Kidney (tissue), 13 donors: ENCODE measurements at regions not wholly inside any gene's neighbourhood (a gene's known extent, or its start where the extent isn't known, plus 50 kb on each side); places are given as distances from the start of the nearest gene placed in this dataset.

Experiments used
- DNase-seq, 5 donors: peaks; one replicate each; pipeline ENCODE4 v3.0.0-alpha.2; 2013 to 2020
- FAIRE-seq: peaks from 2 replicates; lab custom pipeline; 2012; peaks lifted over from hg19 to GRCh38; lab: Jason Lieb, UNC
- H3K27ac ChIP-seq, 2 donors: one replicate each; pipeline ENCODE4 v1.7.0; 2013; ENCODE audit warnings: low read depth in 2 of 2, low read length in 2 of 2, inconsistent platforms in 1 of 2
- H3K27me3 ChIP-seq: one replicate; pipeline ENCODE4 v1.7.1; 2013; ENCODE audit warnings: low read length, inconsistent platforms; ENCODE audit not compliant: control insufficient read depth, insufficient read depth
- H3K36me3 ChIP-seq, 3 donors: one replicate each; pipeline versions ENCODE4 v1.7.0 to v1.7.1; 2013; ENCODE audit warnings: low read length in 3 of 3, control low read depth in 1 of 3, inconsistent platforms in 1 of 3; ENCODE audit not compliant: insufficient read depth in 3 of 3, control insufficient read depth in 2 of 3
- H3K4me1 ChIP-seq, 3 donors: one replicate each; pipeline versions ENCODE4 v1.7.0 to v1.7.1; 2013; ENCODE audit warnings: low read length in 3 of 3, inconsistent platforms in 1 of 3, low read depth in 1 of 3; ENCODE audit not compliant: control insufficient read depth in 2 of 3, insufficient read depth in 2 of 3
- H3K4me3 ChIP-seq, 3 donors: one replicate each; pipeline versions ENCODE4 v1.7.0 to v1.8.1; 2013; ENCODE audit warnings: low read length in 3 of 3, control low read depth in 1 of 3, inconsistent platforms in 1 of 3
- H3K9ac ChIP-seq, 3 donors: one replicate each; pipeline versions ENCODE4 v1.7.0 to v1.7.1; 2013; ENCODE audit warnings: low read length in 3 of 3, control low read depth in 1 of 3, inconsistent platforms in 1 of 3
- H3K9me3 ChIP-seq, 3 donors: one replicate each; pipeline versions ENCODE4 v1.7.0 to v1.7.1; 2013; ENCODE audit warnings: low read length in 3 of 3, control low read depth in 1 of 3, inconsistent platforms in 1 of 3; ENCODE audit not compliant: control insufficient read depth in 2 of 3, insufficient read depth in 1 of 3
- intact Hi-C: fragments of 100-400 bp; cut with DNase I; formaldehyde crosslinking; loops from one replicate; pipeline ENCODE4 v1.11.1; 2022
- TF ChIP-seq, protein P1 (sequence below): IDR thresholded peaks from 3 replicates; pipeline ENCODE4 v1.5.1; 2012; ENCODE audit warnings: mild to moderate bottlenecking, moderate library complexity, borderline replicate concordance; ENCODE audit not compliant: insufficient read depth; ENCODE audit errors: extremely low read depth
- donor health status: control.
- donor health status: control.
- donor health status: control.
- donor health status: control.
- donor health status: control.
- donor health status: DM: yes; HTN: yes; CAD: no.
- donor health status: Normal renal cell carcinoma (clear cell type).

DNA sequence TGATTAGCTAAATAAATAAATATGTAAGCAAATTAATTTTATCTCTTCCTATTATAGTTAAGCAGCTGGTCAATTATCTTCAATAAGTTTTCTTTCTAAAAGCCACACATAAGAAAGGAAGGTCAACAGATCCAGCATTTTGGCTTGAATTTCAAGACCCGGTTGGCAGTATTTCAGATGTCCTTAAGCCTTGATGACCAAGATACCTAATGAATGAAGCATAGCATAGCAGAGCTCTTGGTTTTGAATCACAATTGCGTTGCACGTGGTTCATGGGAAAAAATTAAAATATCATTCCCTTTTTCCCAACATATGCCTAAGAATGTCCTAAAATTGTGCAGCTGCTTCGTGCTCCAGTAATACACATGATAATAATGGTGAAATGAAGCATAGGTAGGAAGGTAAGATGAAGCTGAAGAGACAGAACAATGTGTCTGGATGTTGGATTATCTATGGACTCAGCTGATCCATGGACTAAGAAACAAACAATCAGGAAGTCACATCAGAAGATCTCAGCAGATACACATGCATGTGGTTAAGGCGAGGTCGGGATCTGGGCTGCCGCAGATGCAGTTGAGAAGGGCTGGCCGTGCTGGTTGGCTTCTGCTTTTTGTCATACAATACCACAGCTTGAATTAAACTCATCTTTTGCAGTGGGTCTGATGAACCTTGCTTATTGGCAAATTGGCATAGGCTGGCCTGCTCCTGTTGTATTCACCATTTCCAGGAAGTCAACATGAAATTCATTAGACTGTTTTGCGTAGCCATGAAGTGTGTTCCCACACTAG, 284.9 kb upstream of the RUNX1 start:
- no peak overlapping the region for H3K27ac ChIP-seq
- H3K9ac ChIP-seq, result no peak overlapping the region
- DNase-seq, result no peak
- H3K9me3 ChIP-seq, result no peaks in the 10 kb centered on the region
- FAIRE-seq, result no peak
- no peaks in the 10 kb centered on the region for H3K27me3 ChIP-seq
- intact Hi-C loops, result no loop called here
- no peaks in the 10 kb centered on the region for H3K36me3 ChIP-seq
- no peak overlapping the region for H3K4me3 ChIP-seq
- TF ChIP-seq, protein P1, sequence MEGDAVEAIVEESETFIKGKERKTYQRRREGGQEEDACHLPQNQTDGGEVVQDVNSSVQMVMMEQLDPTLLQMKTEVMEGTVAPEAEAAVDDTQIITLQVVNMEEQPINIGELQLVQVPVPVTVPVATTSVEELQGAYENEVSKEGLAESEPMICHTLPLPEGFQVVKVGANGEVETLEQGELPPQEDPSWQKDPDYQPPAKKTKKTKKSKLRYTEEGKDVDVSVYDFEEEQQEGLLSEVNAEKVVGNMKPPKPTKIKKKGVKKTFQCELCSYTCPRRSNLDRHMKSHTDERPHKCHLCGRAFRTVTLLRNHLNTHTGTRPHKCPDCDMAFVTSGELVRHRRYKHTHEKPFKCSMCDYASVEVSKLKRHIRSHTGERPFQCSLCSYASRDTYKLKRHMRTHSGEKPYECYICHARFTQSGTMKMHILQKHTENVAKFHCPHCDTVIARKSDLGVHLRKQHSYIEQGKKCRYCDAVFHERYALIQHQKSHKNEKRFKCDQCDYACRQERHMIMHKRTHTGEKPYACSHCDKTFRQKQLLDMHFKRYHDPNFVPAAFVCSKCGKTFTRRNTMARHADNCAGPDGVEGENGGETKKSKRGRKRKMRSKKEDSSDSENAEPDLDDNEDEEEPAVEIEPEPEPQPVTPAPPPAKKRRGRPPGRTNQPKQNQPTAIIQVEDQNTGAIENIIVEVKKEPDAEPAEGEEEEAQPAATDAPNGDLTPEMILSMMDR, result no peak
- no peaks in the 10 kb centered on the region for H3K4me1 ChIP-seq

DNA sequence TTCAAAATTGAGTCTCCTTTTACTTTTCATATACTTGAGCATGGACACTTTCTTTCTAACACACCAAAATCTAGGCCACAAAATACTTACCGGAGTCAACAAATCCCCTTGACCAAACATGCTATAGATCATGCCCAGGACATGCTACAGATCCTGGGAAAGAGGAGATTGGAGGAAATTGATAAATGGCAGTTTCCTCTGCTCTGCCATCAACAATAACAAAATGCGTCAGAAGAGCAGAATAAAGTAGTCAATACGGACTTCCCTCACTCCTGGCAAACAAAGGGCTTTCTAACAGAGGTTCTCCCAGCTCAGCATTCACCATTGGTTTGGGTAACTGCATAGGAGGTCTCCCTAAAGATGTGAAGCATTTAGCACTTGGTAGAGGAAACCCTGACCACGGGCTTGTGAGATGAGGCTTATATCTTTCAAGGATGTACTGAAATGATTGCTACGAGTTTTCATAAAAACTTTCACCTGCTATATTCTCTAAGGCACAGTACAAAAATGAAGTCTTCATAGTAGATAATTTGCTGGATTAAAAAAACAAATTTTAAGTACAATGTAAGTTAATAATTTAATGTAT, 283.8 kb upstream of the RUNX1 start:
- TF ChIP-seq, protein P1, result no peak
- Histone ChIP-seq H3K27ac (no peak overlapping the region), H3K4me1 (no peaks in the 10 kb centered on the region), H3K4me3 (no peak overlapping the region), H3K36me3 (no peaks in the 10 kb centered on the region), H3K27me3 (no peaks in the 10 kb centered on the region), H3K9ac (no peak overlapping the region), H3K9me3 (no peaks in the 10 kb centered on the region)
- DNase-seq (no peak), FAIRE-seq (no peak)
- intact Hi-C loops, result no loop called here

DNA sequence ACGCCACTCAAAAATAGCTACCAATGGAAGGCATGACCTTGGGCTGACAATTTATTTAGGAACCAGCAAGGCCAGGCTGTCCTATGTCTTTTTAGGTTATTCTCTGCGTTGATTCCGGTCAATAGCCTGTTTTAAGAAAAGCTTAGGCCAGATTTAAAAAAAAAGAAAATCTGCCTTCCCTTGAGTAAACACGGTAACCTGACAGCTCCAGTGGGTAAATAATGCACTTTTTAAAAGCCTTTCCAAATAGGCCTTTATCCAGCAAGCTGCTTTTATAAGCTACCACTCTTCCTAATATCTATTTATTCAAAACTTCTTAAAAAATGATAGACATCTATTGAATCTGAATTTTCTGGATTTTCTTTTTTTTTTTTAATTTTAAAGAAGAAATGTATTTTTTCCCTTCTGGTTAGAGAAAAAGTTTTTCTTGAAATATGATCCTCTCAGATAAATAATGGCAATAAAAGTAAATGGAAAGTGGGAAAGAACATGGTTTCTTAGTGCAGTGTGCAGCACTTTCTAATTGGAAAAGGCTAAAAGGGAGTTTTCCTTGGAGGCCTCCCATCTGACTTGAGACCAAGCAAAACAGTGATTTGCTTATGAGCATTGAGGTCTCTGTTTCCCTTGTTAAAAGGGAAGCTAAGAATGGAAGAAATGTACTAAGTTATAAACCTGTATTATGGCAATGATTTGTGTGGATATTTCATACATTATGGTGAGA, 281.0 kb upstream of the RUNX1 start:
- H3K4me1 ChIP-seq, result no peaks in the 10 kb centered on the region
- peak; percentile 60 for FAIRE-seq
- H3K27ac ChIP-seq, result no peak overlapping the region

More for the DNA sequence above, 281.0 kb upstream of the RUNX1 start:
- no peak overlapping the region for H3K9ac ChIP-seq
- TF ChIP-seq, protein P1, result no peak
- no peak overlapping the region for H3K4me3 ChIP-seq
- no peaks in the 10 kb centered on the region for H3K9me3 ChIP-seq
- intact Hi-C loops, result no loop called here
- DNase-seq, result peak in 2 of 5 donors; percentile 67 to 83
- H3K36me3 ChIP-seq, result no peaks in the 10 kb centered on the region
- H3K27me3 ChIP-seq, result no peaks in the 10 kb centered on the region
